CD4-positive, alpha-beta T cell treated with Interleukin-6 for 4 hours (primary cell): ENCODE measurements at regions not wholly inside any gene's neighbourhood (a gene's known extent, or its start where the extent isn't known, plus 50 kb on each side); places are given as distances from the start of the nearest gene placed in this dataset.

ENCODE experiments used
- DNase-seq: peaks from one replicate; pipeline ENCODE4 v3.0.0-alpha.2; 2020; ENCODE audit warnings: mixed read lengths

DNA sequence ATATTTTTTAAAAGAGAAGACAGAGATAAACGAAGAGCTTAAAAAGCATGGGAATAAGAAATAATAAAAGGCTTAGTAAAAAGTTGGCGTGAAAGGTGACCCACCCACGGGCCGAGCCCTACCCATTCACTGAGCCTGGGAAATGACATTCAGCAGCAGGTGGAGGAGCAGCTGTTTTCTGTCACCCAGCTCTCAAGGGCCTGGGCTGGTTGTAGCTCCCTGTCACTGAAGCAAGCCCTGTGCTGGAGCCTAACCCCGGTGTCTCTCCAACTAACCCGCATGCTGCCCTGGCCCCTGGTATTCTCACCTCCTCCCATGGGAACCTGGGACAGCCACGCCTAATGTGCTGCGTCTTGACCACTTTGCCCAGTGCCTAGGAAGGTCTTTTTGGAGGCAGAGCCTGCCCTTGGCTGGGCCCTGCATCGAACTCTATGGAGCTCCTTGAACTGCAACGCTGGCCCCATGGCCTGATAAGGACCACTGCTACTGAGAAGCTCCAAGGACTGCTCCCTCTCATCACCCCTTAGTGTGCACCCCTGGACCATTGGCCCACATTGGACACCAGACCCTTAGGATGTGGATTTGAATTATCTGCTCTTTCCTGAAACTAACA, 68.8 kb upstream of the IYD start:
- no peak for DNase-seq

GRCh38 chr6:150301846-150302519, 66.8 kb upstream of the IYD start:
- no peak for DNase-seq

DNA sequence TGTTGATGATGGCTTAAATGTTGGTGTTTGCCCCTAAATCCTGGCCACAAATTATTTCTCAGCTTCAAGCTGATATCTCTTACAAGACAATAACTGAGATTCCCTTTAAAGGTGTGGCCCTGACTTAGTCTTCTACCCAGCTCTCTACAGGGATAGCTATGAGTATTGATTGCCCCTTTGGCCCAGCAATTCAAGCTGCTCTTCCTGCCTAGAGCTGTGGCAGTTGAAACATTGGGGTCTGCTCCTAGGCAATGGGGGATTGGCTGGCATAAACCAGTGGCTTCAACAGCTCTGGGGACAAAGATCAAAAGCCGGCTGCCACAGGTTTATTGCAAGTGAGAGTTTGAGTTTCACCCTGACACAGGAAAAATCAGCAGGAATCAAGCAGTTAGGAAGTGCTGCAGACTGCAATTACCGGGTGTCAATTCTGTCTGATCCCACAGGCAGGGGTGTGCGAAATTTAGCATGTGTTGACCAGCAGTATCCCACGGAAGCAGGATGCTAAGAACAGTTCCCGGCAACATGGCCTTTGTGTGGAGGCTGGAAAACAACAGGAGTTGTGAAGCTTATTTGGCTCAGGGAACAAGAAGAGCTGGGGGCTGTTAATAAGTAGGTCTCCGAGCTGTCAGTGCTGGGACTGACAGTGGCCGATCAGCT, 66.2 kb upstream of the IYD start:
- DNase-seq: no peak

DNA sequence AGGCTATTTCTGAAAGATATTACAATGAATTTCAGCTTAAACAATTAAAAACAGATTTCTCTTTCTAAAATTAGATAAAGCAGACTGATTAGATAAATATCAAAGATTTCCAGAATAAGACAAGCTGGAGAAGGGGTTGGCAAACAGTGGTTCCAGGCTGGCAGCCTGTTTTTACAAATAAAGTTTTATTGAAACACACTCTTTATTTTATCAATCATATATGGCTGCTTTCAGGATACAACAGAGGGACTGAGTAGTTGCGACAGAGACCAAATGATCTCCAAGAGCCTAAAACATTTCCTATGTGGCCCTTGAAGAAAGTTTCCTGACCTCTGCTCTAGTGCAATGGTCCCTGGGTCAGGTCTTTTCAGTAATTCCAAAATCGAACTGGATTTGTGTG, 65.6 kb upstream of the IYD start:
- DNase-seq: no peak

- no peak for DNase-seq
These were observed 64.4 kb upstream of the IYD start for GRCh38 chr6:150304429-150304828.

- DNase-seq: no peak
These were observed 62.5 kb upstream of the IYD start for GRCh38 chr6:150306290-150306689.

GRCh38 chr6:150307520-150307919, 61.3 kb upstream of the IYD start:
- DNase-seq: no peak

- no peak for DNase-seq
These were observed 59.8 kb upstream of the IYD start for GRCh38 chr6:150308812-150309645.

- no peak for DNase-seq
These were observed 58.3 kb upstream of the IYD start for GRCh38 chr6:150310539-150310938.

DNA sequence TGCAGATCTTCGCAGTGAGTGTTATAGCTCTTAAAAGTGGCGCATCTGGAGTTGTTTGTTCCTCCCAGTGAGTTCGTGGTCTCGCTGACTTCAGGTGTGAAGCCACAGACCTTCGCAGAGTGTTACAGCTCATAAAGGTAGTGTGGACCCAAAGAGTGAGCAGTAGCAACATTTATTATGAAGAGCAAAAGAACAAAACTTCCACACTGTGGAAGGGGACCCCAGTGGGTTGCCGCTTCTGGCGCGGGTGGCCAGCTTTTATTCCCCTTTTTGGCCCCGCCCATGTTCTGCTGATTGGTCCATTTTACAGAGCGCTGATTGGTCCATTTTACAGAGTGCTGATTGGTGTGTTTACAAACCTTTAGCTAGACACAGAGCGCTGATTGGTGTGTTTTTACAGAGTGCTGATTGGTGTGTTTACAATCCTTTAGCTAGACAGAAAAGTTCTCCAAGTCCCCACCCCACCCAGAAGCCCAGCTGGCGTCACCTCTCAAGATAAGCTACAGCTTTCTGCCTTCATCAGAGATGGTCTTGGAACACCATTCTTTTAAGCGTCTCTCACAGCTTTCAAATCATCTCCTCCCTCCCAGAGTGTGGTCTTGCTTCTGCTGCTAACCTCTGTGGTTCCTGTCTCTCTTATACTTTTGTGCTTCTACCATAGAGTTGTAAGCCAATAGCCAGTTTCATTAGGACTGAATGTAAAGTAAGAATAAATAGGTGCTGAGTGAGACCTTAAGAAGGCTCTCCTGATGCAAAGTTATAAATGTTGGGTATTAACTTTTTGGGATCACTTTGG, 57.5 kb upstream of the IYD start:
- peak; percentile 10 for DNase-seq

- DNase-seq: no peak
These were observed 56.4 kb upstream of the IYD start for GRCh38 chr6:150312395-150312794.

GRCh38 chr6:150312844-150313584, 55.8 kb upstream of the IYD start:
- no peak for DNase-seq

DNA sequence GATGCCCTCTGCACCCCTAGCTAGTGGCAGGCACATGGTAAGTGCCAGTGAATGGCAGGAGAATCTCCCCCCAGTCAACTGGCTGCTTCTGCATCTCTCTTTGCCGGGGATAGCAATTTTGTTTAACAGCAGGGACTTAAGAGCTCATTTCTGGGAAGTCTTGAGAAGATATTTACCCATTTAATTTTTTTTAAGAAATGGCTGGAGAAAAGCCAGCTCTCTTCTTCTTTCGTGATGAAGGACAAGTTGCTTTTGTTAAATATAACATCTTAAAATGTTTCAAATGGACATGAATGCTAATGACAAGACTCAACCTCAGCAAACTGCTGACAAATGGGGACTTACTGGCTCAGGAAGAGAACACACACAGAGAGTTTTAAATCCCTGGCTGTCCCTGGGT, 55.0 kb upstream of the IYD start:
- DNase-seq: no peak

DNA sequence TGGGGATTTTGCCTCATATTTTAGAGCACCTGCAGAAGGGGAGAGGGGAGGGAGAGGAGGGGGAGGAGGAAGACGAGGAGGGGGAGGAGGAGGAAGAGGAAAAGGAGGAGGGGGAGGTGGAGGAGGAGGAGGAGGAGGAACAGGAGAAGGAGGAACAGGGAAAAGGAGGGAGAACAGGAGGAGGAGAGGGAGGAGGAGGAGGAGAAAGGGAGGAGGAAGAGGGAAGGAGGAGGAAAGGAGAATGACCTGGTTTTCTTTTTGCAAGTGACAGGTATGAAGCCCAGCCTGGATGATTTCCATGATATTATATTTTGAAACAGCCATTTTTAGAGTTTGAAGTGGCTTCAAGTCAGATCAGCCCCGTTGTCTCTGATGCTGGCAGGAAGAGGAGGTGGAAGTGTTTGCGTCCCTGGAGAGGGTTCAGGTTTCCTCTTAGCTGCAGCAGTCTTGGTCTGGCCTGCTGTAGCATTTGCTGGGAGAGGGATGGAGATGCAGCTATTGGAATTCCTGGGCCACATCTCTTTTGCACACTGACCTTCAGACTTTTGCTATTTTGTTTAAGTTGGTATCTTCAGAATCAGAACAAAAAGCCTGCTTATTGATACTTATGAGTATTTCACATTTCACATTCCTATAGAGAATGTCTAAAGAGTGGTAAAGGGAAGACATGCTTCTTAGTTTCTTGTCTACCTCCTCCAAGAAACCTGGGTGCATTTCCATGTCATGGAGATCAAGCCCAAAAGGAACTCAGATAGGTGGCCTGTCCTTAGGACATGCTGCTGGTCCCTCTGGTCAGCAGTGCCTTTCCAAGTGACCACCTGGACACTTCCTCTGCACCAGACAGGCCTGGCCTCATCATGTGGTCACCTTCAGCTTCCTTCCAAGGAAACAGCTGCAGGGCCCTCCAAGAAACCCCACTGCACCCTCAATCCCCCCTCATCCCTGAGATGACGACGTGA, 54.3 kb upstream of the IYD start:
- DNase-seq: no peak

DNA sequence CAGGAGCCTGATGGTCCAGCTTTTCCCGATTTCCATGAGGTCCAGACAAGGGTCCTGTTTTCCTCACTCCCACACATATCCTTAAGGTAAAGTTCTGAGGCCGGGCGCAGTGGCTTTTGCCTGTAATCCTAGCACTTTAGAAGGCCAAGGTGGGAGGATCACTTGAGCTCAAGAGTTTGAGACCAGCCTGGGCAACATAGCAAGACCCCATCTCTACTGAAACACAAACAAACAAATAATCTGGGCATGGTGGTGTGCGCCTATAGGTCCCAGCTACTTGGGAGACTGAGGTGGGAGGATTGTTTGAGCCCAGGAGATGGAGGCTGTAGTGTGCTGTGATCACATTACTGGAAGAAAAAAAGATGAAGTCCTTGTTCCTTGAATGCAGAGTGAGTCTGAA, 53.2 kb upstream of the IYD start:
- DNase-seq: no peak

- DNase-seq: no peak
These were observed 51.9 kb upstream of the IYD start for GRCh38 chr6:150316936-150317335.
